ENCODE measurements at regions not wholly inside any gene's neighbourhood (a gene's known extent, or its start where the extent isn't known, plus 50 kb on each side); places are given as distances from the start of the nearest gene placed in this dataset.
"Not testable (repeated sequence)": the region's sequence is repeated elsewhere in the genome, so short reads cannot be mapped to it uniquely, and the experiment has no call there.

DNA sequence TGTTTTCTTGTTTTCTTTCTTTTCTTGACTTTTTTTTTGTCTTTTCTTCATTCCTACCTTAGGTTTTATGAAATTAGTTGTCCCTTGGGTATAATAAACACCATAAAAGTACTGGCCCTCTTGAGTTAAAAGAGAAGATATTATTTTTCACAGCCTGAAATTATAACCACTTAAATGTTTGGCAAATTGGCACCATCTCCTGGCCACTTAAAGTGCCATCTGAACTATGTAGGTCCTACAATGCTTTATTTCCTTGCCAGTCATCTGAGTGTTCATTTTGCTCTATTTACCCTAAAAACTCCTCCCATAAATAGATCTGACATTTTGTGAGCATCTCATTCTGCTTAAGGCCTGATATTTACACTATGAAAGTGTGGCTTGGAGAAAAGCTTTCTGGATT, 98.9 kb upstream of the PRKCQ start:
- no peaks in the 10 kb centered on the region for H3K27me3 ChIP-seq (ENCODE audit: insufficient read depth, low read length, poor library complexity, severe bottlenecking)
- H2AFZ ChIP-seq (ENCODE audit: low read length): no peak overlapping the region
- TF ChIP-seq EZH2phosphoT487 (IDR thresholded peaks at IDR 0.05; ENCODE audit: borderline replicate concordance): no peak
- TF ChIP-seq, protein P1, sequence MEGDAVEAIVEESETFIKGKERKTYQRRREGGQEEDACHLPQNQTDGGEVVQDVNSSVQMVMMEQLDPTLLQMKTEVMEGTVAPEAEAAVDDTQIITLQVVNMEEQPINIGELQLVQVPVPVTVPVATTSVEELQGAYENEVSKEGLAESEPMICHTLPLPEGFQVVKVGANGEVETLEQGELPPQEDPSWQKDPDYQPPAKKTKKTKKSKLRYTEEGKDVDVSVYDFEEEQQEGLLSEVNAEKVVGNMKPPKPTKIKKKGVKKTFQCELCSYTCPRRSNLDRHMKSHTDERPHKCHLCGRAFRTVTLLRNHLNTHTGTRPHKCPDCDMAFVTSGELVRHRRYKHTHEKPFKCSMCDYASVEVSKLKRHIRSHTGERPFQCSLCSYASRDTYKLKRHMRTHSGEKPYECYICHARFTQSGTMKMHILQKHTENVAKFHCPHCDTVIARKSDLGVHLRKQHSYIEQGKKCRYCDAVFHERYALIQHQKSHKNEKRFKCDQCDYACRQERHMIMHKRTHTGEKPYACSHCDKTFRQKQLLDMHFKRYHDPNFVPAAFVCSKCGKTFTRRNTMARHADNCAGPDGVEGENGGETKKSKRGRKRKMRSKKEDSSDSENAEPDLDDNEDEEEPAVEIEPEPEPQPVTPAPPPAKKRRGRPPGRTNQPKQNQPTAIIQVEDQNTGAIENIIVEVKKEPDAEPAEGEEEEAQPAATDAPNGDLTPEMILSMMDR (conservative IDR thresholded peaks at IDR 0.05; ENCODE audit: low read length): peak; percentile 26; the same call in 1 of the 2 replicates
- no peak overlapping the region for H3K4me2 ChIP-seq (ENCODE audit: low read depth, low read length, poor library complexity, severe bottlenecking)
- peaks cover 34% of the 10 kb centered on the region for H3K4me1 ChIP-seq (ENCODE audit: insufficient read depth, low read length, poor library complexity, severe bottlenecking)
- no peak overlapping the region for H3K9ac ChIP-seq (ENCODE audit: low read depth, low read length, poor library complexity, severe bottlenecking)
- no peaks in the 10 kb centered on the region for H3K36me3 ChIP-seq (ENCODE audit: insufficient read depth, low read length)
- H3F3A ChIP-seq (ENCODE audit: low read depth): no peaks in the 10 kb centered on the region
- H3K9me3 ChIP-seq (ENCODE audit: insufficient read depth, low read depth, low read length): no peaks in the 10 kb centered on the region
- no peaks in the 10 kb centered on the region for H4K20me1 ChIP-seq (ENCODE audit: insufficient read depth, low read length, poor library complexity, severe bottlenecking)
- no peaks in the 10 kb centered on the region for H3K79me2 ChIP-seq (ENCODE audit: insufficient read depth, low read length)
- H3K4me3 ChIP-seq (ENCODE audit: low read length, poor library complexity, severe bottlenecking): no peak overlapping the region
- H3K9me2 ChIP-seq (replicated peaks; ENCODE audit: low read depth, low read length): no peaks in the 10 kb centered on the region

DNA sequence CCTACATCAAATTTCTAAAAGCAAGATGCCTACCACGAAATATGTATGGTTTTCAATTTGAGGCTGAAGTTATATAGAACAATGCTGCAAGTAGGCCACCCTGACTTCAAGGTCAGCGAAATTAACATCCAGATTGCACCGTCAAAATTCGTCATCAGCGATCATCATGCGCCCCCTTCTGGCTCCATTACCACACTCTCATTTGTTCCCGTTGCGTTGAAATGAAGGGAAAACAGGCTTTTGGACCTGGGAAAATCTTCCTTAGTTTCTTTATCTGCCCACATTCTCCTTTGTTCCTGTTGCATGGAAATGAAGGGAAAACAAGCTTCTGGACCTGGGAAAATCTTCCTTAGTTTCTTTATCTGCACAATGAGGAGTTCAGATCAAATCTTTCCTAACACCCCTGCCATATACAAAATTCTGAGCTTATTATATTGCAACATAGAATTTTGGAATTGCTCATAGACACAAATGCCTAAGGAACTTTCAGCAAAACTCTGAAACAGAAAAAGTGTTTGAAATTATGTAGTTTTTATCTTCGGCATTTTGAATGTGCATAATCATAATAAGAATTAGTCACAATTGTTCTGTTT, 98.2 kb upstream of the PRKCQ start:
- no peaks in the 10 kb centered on the region for H3K9me3 ChIP-seq (ENCODE audit: insufficient read depth, low read depth, low read length)
- no peak for TF ChIP-seq EZH2phosphoT487 (IDR thresholded peaks at IDR 0.05; ENCODE audit: borderline replicate concordance)
- TF ChIP-seq, protein P1 (conservative IDR thresholded peaks at IDR 0.05; ENCODE audit: low read length): peak; percentile 99

DNA sequence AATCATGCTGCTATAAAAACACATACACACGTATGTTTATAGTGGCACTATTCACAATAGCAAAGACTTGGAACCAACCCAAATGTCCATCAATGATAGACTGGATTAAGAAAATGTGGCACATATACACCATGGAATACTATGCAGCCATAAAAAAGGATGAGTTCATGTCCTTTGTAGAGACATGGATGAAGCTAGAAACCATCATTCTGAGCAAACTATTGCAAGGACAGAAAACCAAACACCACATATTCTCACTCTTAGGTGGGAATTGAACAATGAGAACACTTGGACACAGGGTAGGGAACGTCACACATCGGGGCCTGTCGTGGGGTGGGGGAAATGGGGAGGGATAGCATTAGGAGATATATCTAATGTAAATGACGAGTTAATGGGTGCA, 97.1 kb upstream of the PRKCQ start:
- not testable (repeated sequence) for H2AFZ ChIP-seq (ENCODE audit: low read length); H4K20me1 ChIP-seq (ENCODE audit: insufficient read depth, low read length, poor library complexity, severe bottlenecking); H3K4me3 ChIP-seq (ENCODE audit: low read length, poor library complexity, severe bottlenecking); H3F3A ChIP-seq (ENCODE audit: low read depth); H3K79me2 ChIP-seq (ENCODE audit: insufficient read depth, low read length); H3K27me3 ChIP-seq (ENCODE audit: insufficient read depth, low read length, poor library complexity, severe bottlenecking); H3K4me2 ChIP-seq (ENCODE audit: low read depth, low read length, poor library complexity, severe bottlenecking); H3K9me2 ChIP-seq (replicated peaks; ENCODE audit: low read depth, low read length); H3K9me3 ChIP-seq (ENCODE audit: insufficient read depth, low read depth, low read length); H3K36me3 ChIP-seq (ENCODE audit: insufficient read depth, low read length); H3K9ac ChIP-seq (ENCODE audit: low read depth, low read length, poor library complexity, severe bottlenecking)
- peaks cover 36% of the 10 kb centered on the region for H3K4me1 ChIP-seq (ENCODE audit: insufficient read depth, low read length, poor library complexity, severe bottlenecking)

More for the DNA sequence above, 98.2 kb upstream of the PRKCQ start:
- Histone ChIP-seq H3K4me3 (ENCODE audit: low read length, poor library complexity, severe bottlenecking) (no peak overlapping the region), H4K20me1 (ENCODE audit: insufficient read depth, low read length, poor library complexity, severe bottlenecking) (no peaks in the 10 kb centered on the region), H3K9me2 (replicated peaks; ENCODE audit: low read depth, low read length) (no peaks in the 10 kb centered on the region), H3K9ac (ENCODE audit: low read depth, low read length, poor library complexity, severe bottlenecking) (no peak overlapping the region), H3K36me3 (ENCODE audit: insufficient read depth, low read length) (no peaks in the 10 kb centered on the region), H3K79me2 (ENCODE audit: insufficient read depth, low read length) (no peaks in the 10 kb centered on the region), H3K4me1 (ENCODE audit: insufficient read depth, low read length, poor library complexity, severe bottlenecking) (peaks cover 36% of the 10 kb centered on the region), H3K4me2 (ENCODE audit: low read depth, low read length, poor library complexity, severe bottlenecking) (peak overlapping the region; percentile 6), H3K27me3 (ENCODE audit: insufficient read depth, low read length, poor library complexity, severe bottlenecking) (no peaks in the 10 kb centered on the region), H3F3A (ENCODE audit: low read depth) (no peaks in the 10 kb centered on the region), H2AFZ (ENCODE audit: low read length) (no peak overlapping the region)

DNA sequence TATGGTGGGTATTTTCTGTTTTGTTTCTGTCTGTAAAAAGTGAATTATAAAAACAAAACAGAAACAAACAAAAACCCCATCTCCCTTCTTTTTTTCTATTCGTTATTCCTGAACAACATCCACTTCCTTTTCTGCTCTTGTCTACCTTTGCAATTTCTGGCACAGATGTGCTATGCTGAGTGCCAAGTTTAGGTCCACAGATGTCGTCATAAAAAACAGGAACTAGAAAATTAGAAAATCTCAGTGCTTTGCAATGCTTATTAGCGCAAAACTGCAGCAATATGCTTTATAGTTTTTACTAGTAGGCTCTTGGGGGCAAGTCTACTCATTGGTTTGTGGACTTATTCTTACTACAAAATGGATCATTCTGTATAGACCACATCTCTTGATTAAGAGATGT, 94.2 kb upstream of the PRKCQ start:
- no peak for TF ChIP-seq EZH2phosphoT487 (IDR thresholded peaks at IDR 0.05; ENCODE audit: borderline replicate concordance)
- TF ChIP-seq, protein P1 (conservative IDR thresholded peaks at IDR 0.05; ENCODE audit: low read length): no peak
- peak overlapping the region; percentile 4 for H3K4me2 ChIP-seq (ENCODE audit: low read depth, low read length, poor library complexity, severe bottlenecking)
- no peak overlapping the region for H2AFZ ChIP-seq (ENCODE audit: low read length)
- no peaks in the 10 kb centered on the region for H3K9me2 ChIP-seq (replicated peaks; ENCODE audit: low read depth, low read length)
- H4K20me1 ChIP-seq (ENCODE audit: insufficient read depth, low read length, poor library complexity, severe bottlenecking): no peaks in the 10 kb centered on the region
- no peaks in the 10 kb centered on the region for H3F3A ChIP-seq (ENCODE audit: low read depth)
- no peaks in the 10 kb centered on the region for H3K36me3 ChIP-seq (ENCODE audit: insufficient read depth, low read length)
- H3K27me3 ChIP-seq (ENCODE audit: insufficient read depth, low read length, poor library complexity, severe bottlenecking): no peaks in the 10 kb centered on the region
- peaks cover 36% of the 10 kb centered on the region for H3K4me1 ChIP-seq (ENCODE audit: insufficient read depth, low read length, poor library complexity, severe bottlenecking)
- H3K79me2 ChIP-seq (ENCODE audit: insufficient read depth, low read length): no peaks in the 10 kb centered on the region
- H3K9me3 ChIP-seq (ENCODE audit: insufficient read depth, low read depth, low read length): no peaks in the 10 kb centered on the region
- H3K4me3 ChIP-seq (ENCODE audit: low read length, poor library complexity, severe bottlenecking): no peak overlapping the region
- no peak overlapping the region for H3K9ac ChIP-seq (ENCODE audit: low read depth, low read length, poor library complexity, severe bottlenecking)

All from Loucy (cell line).